ENCODE measurements at regions not wholly inside any gene's neighbourhood (a gene's known extent, or its start where the extent isn't known, plus 50 kb on each side); places are given as distances from the start of the nearest gene placed in this dataset.

- no peaks in the 10 kb centered on the region for H4K20me1 ChIP-seq (ENCODE audit: insufficient read depth, low read length)
- no peak for TF ChIP-seq CTCF (IDR thresholded peaks at IDR 0.05; ENCODE audit: extremely low read depth, low read depth, low read length)
- no peak overlapping the region for H2AFZ ChIP-seq (ENCODE audit: low read length)
- no peak overlapping the region for H3K4me2 ChIP-seq (ENCODE audit: insufficient read depth, low read length)
- no peaks in the 10 kb centered on the region for H3K36me3 ChIP-seq (ENCODE audit: insufficient read depth, low read length)
- H3K27ac ChIP-seq (ENCODE audit: low read depth, low read length), result no peak overlapping the region
- H3K4me1 ChIP-seq (ENCODE audit: insufficient read depth, low read length), result no peaks in the 10 kb centered on the region
- no peaks in the 10 kb centered on the region for H3K79me2 ChIP-seq (ENCODE audit: insufficient read depth, low read length)
- H3K27me3 ChIP-seq (ENCODE audit: insufficient read depth, low read length), result no peaks in the 10 kb centered on the region
- no peak for DNase-seq (ENCODE audit: insufficient read length, low spot score, missing footprints)
- H3K9me3 ChIP-seq (ENCODE audit: low read depth, low read length), result no peaks in the 10 kb centered on the region
- H3K4me3 ChIP-seq (ENCODE audit: insufficient read depth, low read length), result no peak overlapping the region
Measured at GRCh38 chr2:2694746-2695145, 363.7 kb upstream of the MYT1L start.

- Histone ChIP-seq H3K4me3 (ENCODE audit: insufficient read depth, low read length) (no peak overlapping the region), H3K4me1 (ENCODE audit: insufficient read depth, low read length) (no peaks in the 10 kb centered on the region), H3K79me2 (ENCODE audit: insufficient read depth, low read length) (no peaks in the 10 kb centered on the region), H2AFZ (ENCODE audit: low read length) (no peak overlapping the region), H4K20me1 (ENCODE audit: insufficient read depth, low read length) (no peaks in the 10 kb centered on the region), H3K9me3 (ENCODE audit: low read depth, low read length) (no peaks in the 10 kb centered on the region), H3K27ac (ENCODE audit: low read depth, low read length) (no peak overlapping the region), H3K27me3 (ENCODE audit: insufficient read depth, low read length) (no peaks in the 10 kb centered on the region), H3K4me2 (ENCODE audit: insufficient read depth, low read length) (no peak overlapping the region), H3K36me3 (ENCODE audit: insufficient read depth, low read length) (no peaks in the 10 kb centered on the region)
- no peak for DNase-seq (ENCODE audit: insufficient read length, low spot score, missing footprints)
- no peak for TF ChIP-seq CTCF (IDR thresholded peaks at IDR 0.05; ENCODE audit: extremely low read depth, low read depth, low read length)
Measured at GRCh38 chr2:2692599-2693389, 361.7 kb upstream of the MYT1L start.

- Histone ChIP-seq H3K4me2 (ENCODE audit: insufficient read depth, low read length) (no peak overlapping the region), H4K20me1 (ENCODE audit: insufficient read depth, low read length) (no peaks in the 10 kb centered on the region), H3K9me3 (ENCODE audit: low read depth, low read length) (no peaks in the 10 kb centered on the region), H3K36me3 (ENCODE audit: insufficient read depth, low read length) (no peaks in the 10 kb centered on the region), H3K27me3 (ENCODE audit: insufficient read depth, low read length) (no peaks in the 10 kb centered on the region), H2AFZ (ENCODE audit: low read length) (no peak overlapping the region), H3K79me2 (ENCODE audit: insufficient read depth, low read length) (no peaks in the 10 kb centered on the region), H3K4me1 (ENCODE audit: insufficient read depth, low read length) (no peaks in the 10 kb centered on the region), H3K4me3 (ENCODE audit: insufficient read depth, low read length) (no peak overlapping the region), H3K27ac (ENCODE audit: low read depth, low read length) (no peak overlapping the region)
- no peak for DNase-seq (ENCODE audit: insufficient read length, low spot score, missing footprints)
- TF ChIP-seq CTCF (IDR thresholded peaks at IDR 0.05; ENCODE audit: extremely low read depth, low read depth, low read length), result no peak
Measured at GRCh38 chr2:2691419-2691818, 360.3 kb upstream of the MYT1L start.

- Histone ChIP-seq H3K36me3 (ENCODE audit: insufficient read depth, low read length) (no peaks in the 10 kb centered on the region), H3K4me1 (ENCODE audit: insufficient read depth, low read length) (no peaks in the 10 kb centered on the region), H2AFZ (ENCODE audit: low read length) (no peak overlapping the region), H3K9me3 (ENCODE audit: low read depth, low read length) (no peaks in the 10 kb centered on the region), H3K4me3 (ENCODE audit: insufficient read depth, low read length) (no peak overlapping the region), H3K79me2 (ENCODE audit: insufficient read depth, low read length) (no peaks in the 10 kb centered on the region), H3K27ac (ENCODE audit: low read depth, low read length) (no peak overlapping the region), H3K27me3 (ENCODE audit: insufficient read depth, low read length) (no peaks in the 10 kb centered on the region), H4K20me1 (ENCODE audit: insufficient read depth, low read length) (no peaks in the 10 kb centered on the region), H3K4me2 (ENCODE audit: insufficient read depth, low read length) (no peak overlapping the region)
- no peak for DNase-seq (ENCODE audit: insufficient read length, low spot score, missing footprints)
- no peak for TF ChIP-seq CTCF (IDR thresholded peaks at IDR 0.05; ENCODE audit: extremely low read depth, low read depth, low read length)
Measured at GRCh38 chr2:2690985-2691384, 359.9 kb upstream of the MYT1L start.

Data from osteoblast (primary cell).